NAMALWA (cell line): ENCODE measurements at regions not wholly inside any gene's neighbourhood (a gene's known extent, or its start where the extent isn't known, plus 50 kb on each side); places are given as distances from the start of the nearest gene placed in this dataset.
"Not testable (repeated sequence)": the region's sequence is repeated elsewhere in the genome, so short reads cannot be mapped to it uniquely, and the experiment has no call there.

Experiments
- DNase-seq: peaks from one replicate; pipeline ENCODE4 v3.0.0-alpha.2; 2015; ENCODE audit warnings: low spot score

- no peak for DNase-seq
Measured at GRCh38 chr7:34390103-34390502, 267.9 kb upstream of the NPSR1 start.

GRCh38 chr7:34392972-34393371, 265.0 kb upstream of the NPSR1 start:
- DNase-seq: no peak

GRCh38 chr7:34396437-34397064, 261.5 kb upstream of the NPSR1 start:
- no peak for DNase-seq

GRCh38 chr7:34401776-34402175, 256.2 kb upstream of the NPSR1 start:
- DNase-seq: no peak

- no peak for DNase-seq
Measured at GRCh38 chr7:34406848-34407530, 251.0 kb upstream of the NPSR1 start.

- no peak for DNase-seq
Measured at GRCh38 chr7:34407586-34407985, 250.4 kb upstream of the NPSR1 start.

GRCh38 chr7:34417781-34418180, 240.2 kb upstream of the NPSR1 start:
- DNase-seq: no peak

- no peak for DNase-seq
Measured at GRCh38 chr7:34421526-34421925, 236.5 kb upstream of the NPSR1 start.

GRCh38 chr7:34425194-34425593, 232.8 kb upstream of the NPSR1 start:
- DNase-seq: no peak

GRCh38 chr7:34425631-34426384, 232.2 kb upstream of the NPSR1 start:
- no peak for DNase-seq

- peak; percentile 31 for DNase-seq
Measured at GRCh38 chr7:34430456-34430855, 227.6 kb upstream of the NPSR1 start.

- DNase-seq: no peak
Measured at GRCh38 chr7:34438436-34438835, 219.6 kb upstream of the NPSR1 start.

- DNase-seq: no peak
Measured at GRCh38 chr7:34445653-34446052, 212.4 kb upstream of the NPSR1 start.

- DNase-seq: not testable (repeated sequence)
Measured at GRCh38 chr7:34448531-34448930, 209.5 kb upstream of the NPSR1 start.

- DNase-seq: no peak
Measured at GRCh38 chr7:34449765-34450164, 208.3 kb upstream of the NPSR1 start.

GRCh38 chr7:34451183-34451582, 206.8 kb upstream of the NPSR1 start:
- no peak for DNase-seq

- no peak for DNase-seq
Measured at GRCh38 chr7:34451923-34452322, 206.1 kb upstream of the NPSR1 start.

GRCh38 chr7:34452363-34452762, 205.7 kb upstream of the NPSR1 start:
- no peak for DNase-seq

- DNase-seq: no peak
Measured at GRCh38 chr7:34453150-34453549, 204.9 kb upstream of the NPSR1 start.

- no peak for DNase-seq
Measured at GRCh38 chr7:34454381-34454780, 203.6 kb upstream of the NPSR1 start.

- DNase-seq: no peak
Measured at GRCh38 chr7:34457329-34457728, 200.7 kb upstream of the NPSR1 start.

- no peak for DNase-seq
Measured at GRCh38 chr7:34463830-34464229, 194.2 kb upstream of the NPSR1 start.

GRCh38 chr7:34471844-34472243, 186.2 kb upstream of the NPSR1 start:
- DNase-seq: no peak
